ENCODE measurements at regions not wholly inside any gene's neighbourhood (a gene's known extent, or its start where the extent isn't known, plus 50 kb on each side); places are given as distances from the start of the nearest gene placed in this dataset.

- no peak for TF ChIP-seq CTCF (IDR thresholded peaks at IDR 0.05)
- no peak for TF ChIP-seq POLR2A (IDR thresholded peaks at IDR 0.05)
- no peak for TF ChIP-seq EP300 (IDR thresholded peaks at IDR 0.05)
Measured at GRCh38 chr11:109815500-109816150, 277.6 kb upstream of the ZC3H12C start.

Measured in ovary (tissue), 3 donors.